HepG2 (cell line): ENCODE measurements at regions not wholly inside any gene's neighbourhood (a gene's known extent, or its start where the extent isn't known, plus 50 kb on each side); places are given as distances from the start of the nearest gene placed in this dataset.

Source experiments
- ATAC-seq: fragments of 200-7000 bp; cut with Tn5 transposase; 3 replicates; pipeline ENCODE4 v1.9.1; 2020; ENCODE audit warnings: mild to moderate bottlenecking, moderate library complexity
- BruUV-seq: library from RNA; stranded (reverse); fragments of 400-500 nt; replicated peaks from 2 replicates; lab custom pipeline; 2021; lab: Mats Ljungman, UMichigan
- CTCF ChIA-PET: fragments of 300-600 bp; formaldehyde crosslinking; extraction: SDS; loops from one replicate; lab custom pipeline; 2021; ENCODE audit warnings: low total read pairs, inconsistent platforms, low intra/inter-chr PET ratio; lab: Yijun Ruan, JAX
- POLR2A ChIA-PET: fragments of 350-600 bp; sonication (Branson Sonifier 250); formaldehyde crosslinking; loops from one replicate; lab custom pipeline; 2020; ENCODE audit warnings: antibody characterized with exemption, inconsistent platforms; lab: Yijun Ruan, JAX
- DNase-seq: peaks from one replicate; pipeline ENCODE4 v3.0.0-alpha.2; 2015; ENCODE audit warnings: low spot score
- FAIRE-seq: peaks from 3 replicates; lab custom pipeline; 2011; peaks lifted over from hg19 to GRCh38; lab: Jason Lieb, UNC
- H2AFZ ChIP-seq: one replicate; pipeline ENCODE4 v1.6.1; 2011; ENCODE audit warnings: low read length, inconsistent platforms
- H3K27ac ChIP-seq: fragments of 300-600 bp; 3 replicates; pipeline ENCODE4 v1.8.0; 2011; ENCODE audit warnings: mixed run types, mild to moderate bottlenecking, mixed read lengths, low read length, inconsistent platforms; ENCODE audit not compliant: insufficient read depth; ENCODE audit errors: extremely low read length
- H3K27me3 ChIP-seq, 2 experiments: fragments of 200-600 bp in 1 of 2; 2 replicates in 1 of 2; 3 replicates in 1 of 2; pipeline versions ENCODE4 v1.6.0 to v1.8.0; 2011; ENCODE audit warnings: low read length in 2 of 2, mild to moderate bottlenecking in 2 of 2, moderate library complexity in 2 of 2, inconsistent platforms in 1 of 2; ENCODE audit not compliant: insufficient read depth in 2 of 2, control insufficient read depth in 1 of 2
- H3K36me3 ChIP-seq, 2 experiments: fragments of 200-600 bp in 1 of 2; replicated peaks in 1 of 2; 2 replicates in 1 of 2; 3 replicates in 1 of 2; pipeline versions ENCODE4 v1.5.1 to v1.8.0; 2011; ENCODE audit warnings: low read length in 2 of 2, inconsistent platforms in 1 of 2; ENCODE audit not compliant: insufficient read depth in 2 of 2, control insufficient read depth in 1 of 2
- H3K4me1 ChIP-seq: 2 replicates; pipeline ENCODE4 v1.5.1; 2012; ENCODE audit warnings: low read length, inconsistent platforms; ENCODE audit not compliant: insufficient read depth
- H3K4me2 ChIP-seq: 2 replicates; pipeline ENCODE4 v1.6.0; 2011; ENCODE audit warnings: low read depth, low read length, inconsistent platforms
- H3K4me3 ChIP-seq, 3 experiments: fragments of 200-600 bp in 1 of 3; sonication (generic), shearing (Covaris generic) in 1 of 3; replicated peaks in 1 of 3; 2 replicates each; pipeline ENCODE4 v1.5.1; 2011 to 2016; ENCODE audit warnings: low read length in 3 of 3, inconsistent platforms in 2 of 3, low read depth in 2 of 3, mild to moderate bottlenecking in 2 of 3, control low read depth in 1 of 3, mixed read lengths in 1 of 3; ENCODE audit not compliant: insufficient read depth in 1 of 3
- H3K79me2 ChIP-seq: one replicate; pipeline ENCODE4 v1.6.1; 2011; ENCODE audit warnings: low read length, inconsistent platforms; ENCODE audit not compliant: insufficient read depth
- H3K9ac ChIP-seq: 2 replicates; pipeline ENCODE4 v1.6.0; 2011; ENCODE audit warnings: mild to moderate bottlenecking, low read depth, low read length, inconsistent platforms; ENCODE audit not compliant: insufficient read depth
- H3K9me3 ChIP-seq: 2 replicates; pipeline ENCODE4 v1.5.1; 2012; ENCODE audit warnings: mild to moderate bottlenecking, low read length
- H4K20me1 ChIP-seq: 2 replicates; pipeline ENCODE4 v1.6.0; 2011; ENCODE audit warnings: inconsistent platforms, mild to moderate bottlenecking, low read length, moderate library complexity; ENCODE audit not compliant: insufficient read depth
- ETV6 ChIP-seq: sonication (generic); formaldehyde crosslinking; conservative IDR thresholded peaks from 2 replicates; pipeline ENCODE4 v1.4.0; 2020; ENCODE audit warnings: missing genetic modification reagents
- HNRNPL ChIP-seq: fragments of 200-400 bp; formaldehyde crosslinking; IDR thresholded peaks from 2 replicates; pipeline ENCODE4 v1.6.1; 2017; ENCODE audit warnings: mild to moderate bottlenecking, low read depth, low read length
- IKZF1 ChIP-seq: fragments of 450-650 bp; IDR thresholded peaks from 2 replicates; pipeline ENCODE4 v1.7.1; 2016
- MAFF ChIP-seq: IDR thresholded peaks from 2 replicates; pipeline ENCODE4 v1.6.1; 2011; ENCODE audit warnings: low read depth, low read length, improper control_type of control experiment
- MAFK ChIP-seq, 2 experiments: IDR thresholded peaks in 1 of 2; conservative IDR thresholded peaks in 1 of 2; 2 replicates each; pipeline ENCODE4 v1.6.1; 2011; ENCODE audit warnings: improper control_type of control experiment in 2 of 2, low read length in 2 of 2
- PITX1 ChIP-seq: sonication (generic); formaldehyde crosslinking; IDR thresholded peaks from 2 replicates; pipeline ENCODE4 v1.5.1; 2020; ENCODE audit warnings: mild to moderate bottlenecking, missing genetic modification reagents
- RAD21 ChIP-seq: fragments of 450-650 bp; formaldehyde crosslinking; IDR thresholded peaks from 2 replicates; pipeline ENCODE4 v1.5.0; 2020; ENCODE audit warnings: mild to moderate bottlenecking
- SYNCRIP ChIP-seq: fragments of 200-400 bp; formaldehyde crosslinking; IDR thresholded peaks from 2 replicates; pipeline ENCODE4 v1.6.1; 2018; ENCODE audit warnings: mild to moderate bottlenecking, low read depth, low read length; ENCODE audit not compliant: insufficient read depth
- WIZ ChIP-seq: sonication (generic); formaldehyde crosslinking; IDR thresholded peaks from 2 replicates; pipeline ENCODE4 v1.5.1; 2020; ENCODE audit warnings: mild to moderate bottlenecking, missing genetic modification reagents
- ZFP62 ChIP-seq: sonication (generic); formaldehyde crosslinking; IDR thresholded peaks from 2 replicates; pipeline ENCODE4 v1.4.0; 2020; ENCODE audit warnings: missing genetic modification reagents
- ZMYM4 ChIP-seq: sonication (generic); formaldehyde crosslinking; IDR thresholded peaks from 2 replicates; pipeline ENCODE4 v1.8.1; 2023; ENCODE audit warnings: mild to moderate bottlenecking, missing genetic modification reagents
- ZNF431 ChIP-seq: sonication (generic); formaldehyde crosslinking; IDR thresholded peaks from 2 replicates; pipeline ENCODE4 v1.9.0; 2022; ENCODE audit warnings: missing genetic modification reagents, low read depth, mild to moderate bottlenecking, borderline replicate concordance
- ZNF790 ChIP-seq: sonication (generic); formaldehyde crosslinking; IDR thresholded peaks from 2 replicates; pipeline ENCODE4 v1.8.0; 2022; ENCODE audit warnings: missing genetic modification reagents, mild to moderate bottlenecking, borderline replicate concordance
- WGBS: methylation state at CpG from one replicate; pipeline ENCODE4 v1.1.6; 2017; ENCODE audit warnings: low lambda C conversion rate; 5-methylcytosine and 5-hydroxymethylcytosine counted together
- in situ Hi-C: cut with HindIII; loops from 2 replicates; pipeline ENCODE4 v1.10.0; 2017; ENCODE audit warnings: low pct_unique_long_range_greater_than_20kb; ENCODE audit not compliant: extremely low pct_ligation_motif_present
- intact Hi-C: fragments of 100-400 bp; cut with micrococcal nuclease; formaldehyde crosslinking; loops from one replicate; pipeline ENCODE4 v1.10.0; 2022; ENCODE audit not compliant: unreplicated experiment
- TF ChIP-seq, protein P1 (sequence below): sonication (generic); IDR thresholded peaks from 2 replicates; pipeline ENCODE4 v1.6.1; 2016; ENCODE audit warnings: low read depth, borderline replicate concordance
- TF ChIP-seq, protein P2 (sequence below): sonication (generic); formaldehyde crosslinking; IDR thresholded peaks from 2 replicates; pipeline ENCODE4 v1.8.0; 2022; ENCODE audit warnings: low read depth, missing genetic modification reagents
- TF ChIP-seq, protein P3 (sequence below): sonication (generic); formaldehyde crosslinking; IDR thresholded peaks from 2 replicates; pipeline ENCODE4; 2020; ENCODE audit warnings: missing genetic modification reagents, mild to moderate bottlenecking, borderline replicate concordance

DNA sequence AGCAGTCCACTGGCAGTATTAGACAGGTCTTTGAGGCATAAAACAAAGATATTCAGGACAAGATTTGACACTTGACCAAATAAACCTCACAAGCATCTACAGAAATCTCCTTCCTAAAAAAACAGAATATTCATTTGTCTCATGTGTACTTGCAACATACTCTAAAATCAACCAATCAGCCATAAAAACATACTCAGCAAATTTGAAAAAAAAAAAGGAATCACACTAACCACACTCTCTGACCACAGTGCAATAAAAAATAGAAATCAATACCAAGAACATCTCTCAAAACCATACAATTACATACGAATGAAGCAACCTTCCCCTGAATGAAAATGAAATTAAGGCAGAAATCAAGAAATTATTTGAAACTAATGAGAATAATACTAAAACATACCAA is 591.3 kb downstream of the FAM133A start:
- ChIA-PET CTCF (no interaction called here), POLR2A (no interaction called here)
- Histone ChIP-seq H3K36me3 (no peaks in the 10 kb centered on the region), H3K27me3 (no peaks in the 10 kb centered on the region), H3K4me3 (no peak overlapping the region), H3K9ac (no peak overlapping the region), H3K27ac (no peak overlapping the region), H3K9me3 (no peaks in the 10 kb centered on the region), H3K4me1 (no peaks in the 10 kb centered on the region), H4K20me1 (no peaks in the 10 kb centered on the region), H2AFZ (no peak overlapping the region), H3K79me2 (no peaks in the 10 kb centered on the region), H3K4me2 (no peak overlapping the region)
- no TSS peak for BruUV-seq
- TF ChIP-seq MAFK (conservative IDR thresholded peaks at IDR 0.05 in 1 of 2, IDR thresholded peaks at IDR 0.05 in 1 of 2; ENCODE audit: low read length in 2 of 2) = peak; percentile 2 to 53; a peak in 2 of 4 replicates
- no peak for TF ChIP-seq ETV6 (CRISPR knock-in tag)
- TF ChIP-seq MAFF = 0 out of 2 replicates have a peak, but pooled peaks have one; percentile 13
- intact Hi-C loops (no loop called here), in situ Hi-C loops (no loop called here)
- ATAC-seq (no peak), DNase-seq (no peak), FAIRE-seq (no peak)
- 0% methylated on average over 1 of the region's 1 CpG for WGBS

DNA sequence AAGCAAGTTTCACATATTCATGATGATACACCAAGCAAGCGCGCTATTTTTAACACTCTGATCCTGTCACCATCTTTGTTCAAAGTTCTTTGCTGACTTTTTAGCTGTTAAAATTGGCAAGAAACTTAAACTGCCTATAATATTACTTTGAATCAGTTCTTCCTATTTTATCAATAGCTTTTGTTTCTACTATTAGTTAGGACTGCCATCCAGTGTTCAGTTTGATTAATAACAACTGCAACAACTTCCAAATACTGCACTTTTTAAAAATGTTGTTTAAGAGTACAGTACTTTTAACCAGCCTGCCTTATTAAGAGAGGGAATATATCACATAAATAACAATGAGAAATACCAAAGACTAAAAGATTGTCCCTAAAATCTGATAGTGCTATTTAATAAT is 614.3 kb downstream of the FAM133A start:
- CTCF ChIA-PET = no interaction called here
- no peaks in the 10 kb centered on the region for H3K27me3 ChIP-seq
- no peaks in the 10 kb centered on the region for H3K79me2 ChIP-seq
- in situ Hi-C loops = no loop called here
- no peak overlapping the region for H3K27ac ChIP-seq
- no peak overlapping the region for H3K4me3 ChIP-seq
- no peak overlapping the region for H2AFZ ChIP-seq
- H3K36me3 ChIP-seq = no peaks in the 10 kb centered on the region
- POLR2A ChIA-PET = no interaction called here
- no peaks in the 10 kb centered on the region for H4K20me1 ChIP-seq
- DNase-seq = no peak
- no TSS peak for BruUV-seq
- H3K9me3 ChIP-seq = no peaks in the 10 kb centered on the region
- intact Hi-C loops = loop anchor here (2.0 kb wide), 1 partner anchor 414 kb away; no protein-coding TSS in a partner anchor
- H3K9ac ChIP-seq = no peak overlapping the region
- H3K4me1 ChIP-seq = no peaks in the 10 kb centered on the region
- ATAC-seq = no peak
- H3K4me2 ChIP-seq = no peak overlapping the region
- FAIRE-seq = no peak
- 21% methylated on average over 2 of the region's 2 CpGs for WGBS
- TF ChIP-seq, protein P1, sequence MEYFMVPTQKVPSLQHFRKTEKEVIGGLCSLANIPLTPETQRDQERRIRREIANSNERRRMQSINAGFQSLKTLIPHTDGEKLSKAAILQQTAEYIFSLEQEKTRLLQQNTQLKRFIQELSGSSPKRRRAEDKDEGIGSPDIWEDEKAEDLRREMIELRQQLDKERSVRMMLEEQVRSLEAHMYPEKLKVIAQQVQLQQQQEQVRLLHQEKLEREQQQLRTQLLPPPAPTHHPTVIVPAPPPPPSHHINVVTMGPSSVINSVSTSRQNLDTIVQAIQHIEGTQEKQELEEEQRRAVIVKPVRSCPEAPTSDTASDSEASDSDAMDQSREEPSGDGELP = no peak
- TF ChIP-seq HNRNPL (no peak), PITX1 (CRISPR knock-in tag) (no peak), IKZF1 (no peak), SYNCRIP (no peak), ZNF790 (CRISPR knock-in tag) (no peak), RAD21 (CRISPR knock-in tag) (no peak), ZMYM4 (CRISPR knock-in tag) (no peak), ZFP62 (CRISPR knock-in tag) (no peak), WIZ (no peak), ZNF431 (CRISPR knock-in tag) (no peak)
- TF ChIP-seq, protein P2, sequence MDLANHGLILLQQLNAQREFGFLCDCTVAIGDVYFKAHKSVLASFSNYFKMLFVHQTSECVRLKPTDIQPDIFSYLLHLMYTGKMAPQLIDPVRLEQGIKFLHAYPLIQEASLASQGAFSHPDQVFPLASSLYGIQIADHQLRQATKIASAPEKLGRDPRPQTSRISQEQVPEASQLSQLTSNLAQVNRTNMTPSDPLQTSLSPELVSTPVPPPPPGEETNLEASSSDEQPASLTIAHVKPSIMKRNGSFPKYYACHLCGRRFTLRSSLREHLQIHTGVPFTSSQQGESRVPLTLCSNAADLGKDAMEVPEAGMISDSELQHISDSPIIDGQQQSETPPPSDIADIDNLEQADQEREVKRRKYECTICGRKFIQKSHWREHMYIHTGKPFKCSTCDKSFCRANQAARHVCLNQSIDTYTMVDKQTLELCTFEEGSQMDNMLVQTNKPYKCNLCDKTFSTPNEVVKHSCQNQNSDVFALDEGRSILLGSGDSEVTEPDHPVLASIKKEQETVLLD (CRISPR knock-in tag) = no peak
- TF ChIP-seq, protein P3, sequence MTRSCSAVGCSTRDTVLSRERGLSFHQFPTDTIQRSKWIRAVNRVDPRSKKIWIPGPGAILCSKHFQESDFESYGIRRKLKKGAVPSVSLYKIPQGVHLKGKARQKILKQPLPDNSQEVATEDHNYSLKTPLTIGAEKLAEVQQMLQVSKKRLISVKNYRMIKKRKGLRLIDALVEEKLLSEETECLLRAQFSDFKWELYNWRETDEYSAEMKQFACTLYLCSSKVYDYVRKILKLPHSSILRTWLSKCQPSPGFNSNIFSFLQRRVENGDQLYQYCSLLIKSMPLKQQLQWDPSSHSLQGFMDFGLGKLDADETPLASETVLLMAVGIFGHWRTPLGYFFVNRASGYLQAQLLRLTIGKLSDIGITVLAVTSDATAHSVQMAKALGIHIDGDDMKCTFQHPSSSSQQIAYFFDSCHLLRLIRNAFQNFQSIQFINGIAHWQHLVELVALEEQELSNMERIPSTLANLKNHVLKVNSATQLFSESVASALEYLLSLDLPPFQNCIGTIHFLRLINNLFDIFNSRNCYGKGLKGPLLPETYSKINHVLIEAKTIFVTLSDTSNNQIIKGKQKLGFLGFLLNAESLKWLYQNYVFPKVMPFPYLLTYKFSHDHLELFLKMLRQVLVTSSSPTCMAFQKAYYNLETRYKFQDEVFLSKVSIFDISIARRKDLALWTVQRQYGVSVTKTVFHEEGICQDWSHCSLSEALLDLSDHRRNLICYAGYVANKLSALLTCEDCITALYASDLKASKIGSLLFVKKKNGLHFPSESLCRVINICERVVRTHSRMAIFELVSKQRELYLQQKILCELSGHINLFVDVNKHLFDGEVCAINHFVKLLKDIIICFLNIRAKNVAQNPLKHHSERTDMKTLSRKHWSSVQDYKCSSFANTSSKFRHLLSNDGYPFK (CRISPR knock-in tag) = no peak
